ENCODE measurements at regions not wholly inside any gene's neighbourhood (a gene's known extent, or its start where the extent isn't known, plus 50 kb on each side); places are given as distances from the start of the nearest gene placed in this dataset.
A peak's percentile ranks its signal among the peaks of the same experiment; 100 is the strongest.

- Histone ChIP-seq H3K4me3 (no peak overlapping the region), H3K27me3 (no peaks in the 10 kb centered on the region), H3K27ac (replicated peaks in 1 of 4) (no peak overlapping the region), H3K9me3 (no peaks in the 10 kb centered on the region), H3K4me1 (peaks cover 0 to 6% (median 3%) of the 10 kb centered on the region in 4 donors), H3K36me3 (no peaks in the 10 kb centered on the region)
- TF ChIP-seq CTCF (IDR thresholded peaks at IDR 0.05) (no peak), POLR2A (IDR thresholded peaks at IDR 0.05; ENCODE audit: low read depth) (no peak), EP300 (IDR thresholded peaks at IDR 0.05) (no peak), POLR2AphosphoS5 (IDR thresholded peaks at IDR 0.05) (no peak)
- intact Hi-C loops (cut with DNase I): no loop called here
- WGBS: 78% methylated on average over 3 of the region's 3 CpGs
- DNase-seq (ENCODE audit: extremely low spot score): no peak
These were observed 289.1 kb upstream of the JAG1 start for GRCh38 chr20:10962937-10963336.

GRCh38 chr20:10963717-10964266 lies 290.0 kb upstream of the JAG1 start:
- Histone ChIP-seq H3K27me3 (no peaks in the 10 kb centered on the region), H3K4me3 (no peak overlapping the region), H3K9me3 (no peaks in the 10 kb centered on the region), H3K36me3 (no peaks in the 10 kb centered on the region), H3K27ac (replicated peaks in 1 of 4) (no peak overlapping the region), H3K4me1 (peaks cover 0 to 6% (median 3%) of the 10 kb centered on the region in 4 donors)
- 66% methylated on average over 2 of the region's 2 CpGs for WGBS
- no peak for TF ChIP-seq POLR2A (IDR thresholded peaks at IDR 0.05; ENCODE audit: low read depth)
- TF ChIP-seq EP300 (IDR thresholded peaks at IDR 0.05): no peak
- no peak for TF ChIP-seq POLR2AphosphoS5 (IDR thresholded peaks at IDR 0.05)
- intact Hi-C loops (cut with DNase I): no loop called here
- DNase-seq (ENCODE audit: extremely low spot score): no peak

- no peak overlapping the region for H3K27ac ChIP-seq (replicated peaks in 1 of 4)
- peak; percentile 7 for DNase-seq (ENCODE audit: extremely low spot score)
- no peaks in the 10 kb centered on the region for H3K36me3 ChIP-seq
- TF ChIP-seq POLR2AphosphoS5 (IDR thresholded peaks at IDR 0.05) (no peak), CTCF (IDR thresholded peaks at IDR 0.05) (no peak), EP300 (IDR thresholded peaks at IDR 0.05) (no peak), POLR2A (IDR thresholded peaks at IDR 0.05; ENCODE audit: low read depth) (no peak)
- no peaks in the 10 kb centered on the region for H3K9me3 ChIP-seq
- 78% methylated on average over 4 of the region's 4 CpGs for WGBS
- H3K27me3 ChIP-seq: no peaks in the 10 kb centered on the region
- H3K4me3 ChIP-seq: no peak overlapping the region
- intact Hi-C loops (cut with DNase I): no loop called here
- peaks cover 0 to 6% (median 3%) of the 10 kb centered on the region in 4 donors for H3K4me1 ChIP-seq
These were observed 292.2 kb upstream of the JAG1 start for GRCh38 chr20:10965936-10966470.

GRCh38 chr20:10970109-10970508 lies 296.3 kb upstream of the JAG1 start:
- DNase-seq (ENCODE audit: extremely low spot score): no peak
- Histone ChIP-seq H3K4me3 (no peak overlapping the region), H3K4me1 (no peaks in the 10 kb centered on the region), H3K27ac (replicated peaks in 1 of 4) (no peak overlapping the region), H3K36me3 (no peaks in the 10 kb centered on the region), H3K9me3 (no peaks in the 10 kb centered on the region), H3K27me3 (no peaks in the 10 kb centered on the region)
- 78% methylated on average over 1 of the region's 1 CpG for WGBS
- TF ChIP-seq POLR2A (IDR thresholded peaks at IDR 0.05; ENCODE audit: low read depth): no peak
- no peak for TF ChIP-seq POLR2AphosphoS5 (IDR thresholded peaks at IDR 0.05)
- no peak for TF ChIP-seq EP300 (IDR thresholded peaks at IDR 0.05)
- TF ChIP-seq CTCF (IDR thresholded peaks at IDR 0.05): no peak
- intact Hi-C loops (cut with DNase I): no loop called here

- Histone ChIP-seq H3K4me1 (no peaks in the 10 kb centered on the region), H3K27me3 (no peaks in the 10 kb centered on the region), H3K4me3 (no peak overlapping the region), H3K27ac (replicated peaks in 1 of 4) (no peak overlapping the region), H3K36me3 (no peaks in the 10 kb centered on the region), H3K9me3 (no peaks in the 10 kb centered on the region)
- intact Hi-C loops (cut with DNase I): no loop called here
- TF ChIP-seq POLR2A (IDR thresholded peaks at IDR 0.05; ENCODE audit: low read depth): no peak
- no peak for TF ChIP-seq EP300 (IDR thresholded peaks at IDR 0.05)
- TF ChIP-seq CTCF (IDR thresholded peaks at IDR 0.05): no peak
- no peak for TF ChIP-seq POLR2AphosphoS5 (IDR thresholded peaks at IDR 0.05)
- 100% methylated on average over 1 of the region's 1 CpG for whole genome bisulfite sequencing
- no peak for DNase-seq (ENCODE audit: extremely low spot score)
These were observed 297.3 kb upstream of the JAG1 start for GRCh38 chr20:10971096-10971495.
